ENCODE measurements at regions not wholly inside any gene's neighbourhood (a gene's known extent, or its start where the extent isn't known, plus 50 kb on each side); places are given as distances from the start of the nearest gene placed in this dataset.

DNA sequence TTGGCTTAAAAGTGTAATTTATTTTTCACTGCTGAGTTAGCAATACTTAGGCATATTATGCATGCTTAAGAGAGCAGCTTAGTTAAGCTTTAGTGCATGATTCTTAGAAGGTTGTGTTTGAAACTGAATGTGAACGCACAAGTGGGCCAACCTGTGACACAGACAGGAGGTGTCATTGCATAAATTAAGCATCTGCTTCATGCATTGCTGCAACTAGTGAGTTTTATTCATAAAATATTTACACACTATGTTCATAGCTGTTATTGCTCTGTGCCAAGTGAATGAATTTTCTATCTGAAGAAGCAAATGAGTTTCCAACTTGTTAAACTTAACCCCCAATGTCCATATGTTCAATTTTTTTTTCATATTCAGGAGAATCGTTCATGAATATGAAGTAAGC is 806.4 kb downstream of the GALR1 start:
- DNase-seq (ENCODE audit: low read depth in 2 of 2): no peak

DNA sequence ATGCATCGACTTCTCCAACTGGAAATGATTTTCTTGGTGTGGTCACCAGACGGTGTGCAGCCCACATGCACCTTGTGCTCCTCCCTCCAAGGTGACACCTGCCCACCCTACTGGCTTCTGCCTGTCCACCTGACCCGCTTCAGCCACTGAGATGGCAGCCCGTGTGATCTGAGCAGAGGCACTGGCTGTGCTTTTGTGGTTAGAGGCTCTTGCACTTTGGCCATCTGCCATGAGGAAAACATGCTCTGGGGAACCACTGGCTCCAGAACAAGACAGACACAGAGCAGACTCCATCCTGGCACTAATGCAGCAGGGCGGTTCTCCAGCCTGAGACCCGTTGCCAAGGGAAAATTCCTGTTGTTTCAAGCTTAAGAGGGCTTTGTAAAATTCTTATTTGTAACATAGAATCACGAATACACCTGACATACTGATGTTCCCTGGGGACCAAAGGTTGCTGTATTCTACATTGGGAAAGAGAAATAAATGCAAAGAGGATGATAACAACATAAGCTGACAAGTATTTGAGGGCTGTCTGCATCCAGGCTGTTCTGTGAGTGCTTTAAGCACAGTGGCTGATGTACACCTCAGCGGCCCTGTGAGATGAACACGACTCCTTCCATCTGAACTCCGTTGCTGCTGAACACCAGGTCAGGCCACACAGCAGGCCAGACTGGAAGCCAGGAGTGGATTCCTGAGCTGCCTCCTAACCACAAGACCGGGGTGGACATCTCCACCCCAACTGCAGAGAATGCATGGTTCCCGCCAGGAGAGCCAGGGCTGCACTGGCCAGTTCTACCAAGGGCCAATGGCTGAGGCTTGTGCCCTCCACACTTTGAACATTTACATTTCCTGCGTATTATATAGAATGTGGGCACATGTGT is 820.4 kb downstream of the GALR1 start:
- DNase-seq (ENCODE audit: low read depth in 2 of 2): no peak

DNA sequence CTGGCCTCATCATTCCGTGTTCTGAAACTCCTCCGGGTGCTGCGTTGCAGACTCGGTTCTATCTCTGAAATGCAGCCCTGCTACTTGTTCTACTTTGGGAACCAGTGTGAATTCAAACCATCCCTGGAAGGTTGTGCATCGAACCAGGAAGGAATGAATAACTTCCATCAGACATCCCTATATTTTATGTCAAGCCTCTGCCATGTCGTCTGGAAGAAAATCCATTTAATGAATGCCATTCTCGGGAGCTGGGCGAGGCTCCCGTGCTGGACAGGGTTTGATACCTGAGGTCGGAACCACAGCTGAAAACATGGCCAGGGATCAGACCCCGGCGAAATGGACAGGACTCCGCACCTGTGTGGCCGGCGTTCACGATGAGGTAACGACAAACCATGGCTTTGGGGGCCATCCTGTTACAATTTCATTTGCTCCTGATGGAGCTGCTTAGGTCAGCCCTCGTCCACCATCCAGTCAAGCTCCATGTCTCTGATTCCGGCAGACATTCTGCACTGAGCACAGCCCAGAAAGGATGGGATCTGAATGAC is 821.6 kb downstream of the GALR1 start:
- no peak for DNase-seq (ENCODE audit: low read depth in 2 of 2)

DNA sequence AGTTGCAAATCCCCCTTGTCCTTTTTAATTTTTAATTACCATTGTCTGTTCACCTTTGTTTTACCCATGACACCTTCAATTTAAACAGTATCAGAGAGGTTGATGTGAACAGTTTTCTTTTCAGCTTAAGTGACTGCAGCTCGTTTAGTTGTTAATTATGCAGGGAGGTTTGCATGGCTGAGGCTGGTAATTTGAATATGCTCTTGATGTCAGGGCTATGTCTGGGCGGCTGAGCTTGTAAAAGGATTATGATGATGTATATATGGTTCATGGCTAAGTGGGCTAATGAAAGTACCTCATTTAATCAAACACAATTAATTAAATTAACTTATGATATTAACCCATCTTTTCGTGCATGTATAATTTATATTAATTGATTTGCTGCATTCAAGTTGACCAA is 822.1 kb downstream of the GALR1 start:
- DNase-seq (ENCODE audit: low read depth in 2 of 2): no peak

DNA sequence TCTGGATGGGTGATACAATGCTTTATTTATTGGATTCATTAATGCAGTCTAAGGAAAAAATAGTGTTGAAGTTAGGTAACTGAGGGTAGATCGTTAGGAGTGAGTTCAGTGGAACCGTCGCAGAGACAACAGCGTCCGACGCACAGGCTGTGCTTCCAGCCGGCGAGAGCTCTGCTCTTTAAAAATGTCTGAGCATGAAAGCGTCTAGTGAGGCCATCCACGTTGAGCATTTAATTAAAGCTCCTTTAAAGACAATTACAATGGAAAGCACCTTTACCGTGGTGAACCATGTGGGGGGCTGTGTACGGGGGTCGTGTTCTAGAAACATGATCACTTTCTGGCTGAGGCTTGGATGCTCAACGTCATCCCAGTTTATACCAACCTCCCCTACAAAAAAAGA is 822.7 kb downstream of the GALR1 start:
- no peak for DNase-seq (ENCODE audit: low read depth in 2 of 2)

DNA sequence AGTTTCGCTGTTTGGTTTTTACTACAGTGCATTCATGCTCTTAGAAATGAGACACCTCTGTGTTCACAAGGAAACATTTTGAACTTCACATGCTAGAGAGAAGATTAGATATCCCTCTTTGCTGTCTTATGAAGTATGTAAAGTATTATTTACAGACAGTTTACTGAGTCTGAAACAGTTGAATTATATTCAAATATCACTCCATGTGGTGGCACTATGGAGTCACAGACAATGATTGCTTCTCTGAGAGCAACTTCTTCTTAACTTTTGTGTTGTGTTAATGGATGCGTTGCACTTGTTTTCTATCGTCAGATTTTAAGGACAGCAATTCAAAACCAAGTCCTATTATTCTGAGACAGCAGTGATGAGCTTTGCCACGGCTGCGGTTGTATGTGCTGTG is 823.6 kb downstream of the GALR1 start:
- no peak for DNase-seq (ENCODE audit: low read depth in 2 of 2)

DNA sequence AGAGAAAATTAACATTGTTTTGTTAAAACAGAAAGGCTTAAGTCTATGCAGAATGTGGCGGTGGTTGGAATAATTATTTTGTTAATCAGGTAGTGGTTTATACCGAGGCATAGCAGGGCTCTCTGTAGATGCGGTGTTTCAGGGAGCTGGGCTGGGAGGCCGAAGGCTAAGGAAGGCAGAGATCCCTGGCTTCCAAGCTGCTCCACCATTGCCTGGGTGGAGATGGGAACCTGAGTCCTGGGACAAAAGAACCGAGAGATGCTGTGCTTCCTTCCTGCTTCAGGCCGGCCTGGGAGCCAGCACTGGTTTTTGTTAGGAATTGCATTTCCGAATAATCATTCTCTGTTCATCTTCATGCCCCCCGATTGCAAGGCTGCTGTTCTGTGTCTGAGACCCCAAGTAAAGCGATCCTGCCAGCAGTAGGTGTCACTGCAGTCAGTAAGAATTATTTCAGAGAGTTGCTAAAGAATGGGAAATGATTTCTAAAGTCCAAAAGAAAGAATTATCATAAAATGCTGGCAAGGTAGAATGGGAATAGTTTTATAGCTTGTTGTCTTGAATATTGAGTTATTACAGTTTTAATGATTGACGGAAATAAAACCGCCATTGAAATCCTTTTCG is 824.9 kb downstream of the GALR1 start:
- DNase-seq (ENCODE audit: low read depth in 2 of 2): no peak

DNA sequence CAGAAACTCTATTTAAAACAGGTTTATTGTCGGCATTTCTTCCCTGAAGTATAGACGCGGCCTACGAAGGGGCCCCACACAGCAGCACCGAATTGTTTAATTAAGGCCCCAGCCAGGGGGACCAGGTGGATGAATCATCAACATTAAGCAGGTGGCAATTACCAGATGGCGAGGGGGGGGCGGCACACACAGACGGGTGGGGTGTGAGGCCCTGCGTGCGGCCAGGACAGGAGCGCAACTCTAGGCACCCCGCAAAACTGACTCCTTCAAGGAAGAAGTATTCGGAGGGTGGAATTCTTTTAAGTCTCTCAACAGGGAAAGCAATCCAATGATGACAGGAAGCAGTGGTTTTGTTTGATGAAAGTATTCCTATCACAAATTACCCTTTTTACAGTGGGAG is 830.4 kb downstream of the GALR1 start:
- DNase-seq (ENCODE audit: low read depth in 2 of 2): no peak

DNA sequence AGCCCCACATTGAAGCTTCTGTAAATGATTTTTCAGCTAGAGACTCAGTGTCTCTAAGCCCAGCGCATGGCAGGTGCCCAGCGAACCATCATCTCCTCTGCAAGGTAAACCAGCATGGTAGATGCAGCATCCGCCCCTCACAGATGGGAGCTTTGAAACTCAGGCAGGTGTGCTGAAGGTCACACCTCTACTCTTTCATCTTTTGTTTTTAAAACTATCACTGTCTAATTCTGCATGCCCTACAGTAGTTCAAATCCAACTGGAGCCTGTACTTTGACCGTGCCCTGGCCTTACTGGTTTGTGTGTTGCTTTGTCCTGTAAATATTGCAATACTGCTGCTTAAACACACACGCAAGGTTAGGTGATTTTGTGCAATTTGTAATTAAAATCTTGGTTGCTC is 831.1 kb downstream of the GALR1 start:
- DNase-seq (ENCODE audit: low read depth in 2 of 2): no peak

DNA sequence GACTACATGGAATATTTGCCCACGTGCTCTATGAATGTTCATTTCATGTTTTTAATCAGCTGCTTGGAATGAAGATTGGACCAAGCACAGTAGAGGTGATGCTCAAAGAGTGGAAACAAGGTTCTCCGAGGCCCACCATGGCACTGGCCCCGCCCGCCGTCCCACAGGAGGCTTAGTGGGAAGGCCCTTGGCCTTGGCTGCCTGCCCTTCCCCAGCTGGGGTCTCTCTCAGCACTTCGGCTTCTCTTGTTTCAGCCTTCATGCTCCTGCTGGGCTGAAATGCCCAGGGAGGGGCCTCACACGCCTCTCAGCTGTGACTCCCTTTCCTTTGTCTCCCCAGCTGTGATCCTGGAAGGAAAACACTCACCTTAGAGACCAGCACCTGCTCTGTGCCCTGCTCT is 833.2 kb downstream of the GALR1 start:
- DNase-seq (ENCODE audit: low read depth in 2 of 2): no peak

DNA sequence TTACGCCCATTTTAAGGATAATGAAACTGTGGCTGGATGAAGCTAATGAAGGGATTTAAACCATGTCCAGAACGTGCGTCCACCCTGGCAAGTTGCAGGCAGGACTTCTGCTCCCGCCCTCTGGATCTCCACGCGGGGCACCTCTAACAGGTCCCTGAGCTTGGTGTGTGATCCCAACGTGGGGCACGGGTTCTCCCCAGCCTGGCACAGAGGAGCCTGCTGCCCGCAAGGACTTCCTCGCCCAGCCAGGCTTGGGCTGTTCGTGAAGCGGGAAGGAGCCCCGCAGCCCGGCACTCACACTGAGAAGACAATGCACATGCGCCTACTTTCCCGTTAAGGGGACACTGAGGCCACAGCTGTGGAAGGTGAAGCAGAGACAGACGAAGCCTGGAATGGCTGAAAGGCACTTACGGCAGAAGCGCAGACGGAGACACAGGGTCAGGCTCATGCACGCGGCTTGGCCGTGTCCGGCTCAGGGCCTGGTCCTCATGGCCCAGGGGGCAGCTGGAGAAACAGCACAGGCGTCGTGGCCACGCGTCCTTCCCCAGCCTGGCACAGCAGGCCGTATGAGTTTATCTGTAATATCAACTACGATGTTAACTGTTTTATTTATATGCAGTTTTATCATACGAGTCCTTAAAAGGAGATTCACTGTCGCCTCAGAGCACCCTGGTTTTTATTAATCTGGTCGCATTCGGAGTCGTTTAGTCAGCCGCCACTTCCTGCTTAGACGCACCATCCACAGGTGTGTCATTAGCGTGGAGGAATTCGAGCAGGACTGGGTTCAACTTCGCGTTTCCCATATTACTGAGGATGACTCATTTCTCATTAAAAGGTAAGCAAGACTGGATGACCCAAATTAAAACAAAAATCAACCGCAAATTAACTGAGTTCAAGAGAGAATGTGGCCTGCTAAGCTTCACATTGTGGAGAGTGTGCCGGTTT is 835.9 kb downstream of the GALR1 start:
- no peak for DNase-seq (ENCODE audit: low read depth in 2 of 2)

DNA sequence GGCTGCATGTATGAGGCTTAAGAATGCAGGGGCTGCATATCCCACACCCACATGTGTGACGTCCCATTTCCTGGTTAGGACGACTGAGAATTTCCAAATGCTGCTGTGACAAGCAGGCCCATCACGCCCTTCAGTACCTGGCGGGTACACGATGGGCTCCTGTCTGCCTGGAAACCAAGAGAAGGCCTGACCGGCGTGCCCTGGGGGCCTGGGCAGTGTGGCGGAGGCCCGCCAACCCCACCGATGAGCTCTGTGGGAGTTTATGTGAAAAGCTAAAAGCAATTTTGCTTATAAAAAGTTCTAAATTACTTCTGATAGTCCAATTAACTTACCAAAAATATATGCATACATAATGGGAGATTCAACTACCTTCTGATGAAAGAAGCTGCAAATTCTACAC is 837.3 kb downstream of the GALR1 start:
- DNase-seq (ENCODE audit: low read depth in 2 of 2): no peak

DNA sequence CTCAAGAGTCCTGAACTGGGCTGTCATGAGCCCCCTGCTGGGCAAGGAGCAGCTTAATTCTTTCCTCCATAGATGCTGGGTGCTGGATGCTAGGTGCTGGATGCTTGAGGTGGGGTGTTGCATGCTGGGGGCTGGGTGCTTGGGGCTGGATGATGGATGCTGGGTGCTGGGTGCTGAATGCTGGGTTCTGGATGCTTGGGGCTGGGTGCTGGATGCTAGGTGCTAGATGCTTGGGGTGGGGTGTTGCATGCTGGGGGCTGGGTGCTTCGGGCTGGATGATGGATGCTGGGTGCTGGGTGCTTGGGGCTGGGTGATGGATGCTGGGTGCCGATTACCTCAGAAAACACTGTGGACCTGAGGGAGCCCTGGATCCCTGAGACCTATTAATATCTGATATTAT is 837.7 kb downstream of the GALR1 start:
- DNase-seq (ENCODE audit: low read depth in 2 of 2): no peak

DNA sequence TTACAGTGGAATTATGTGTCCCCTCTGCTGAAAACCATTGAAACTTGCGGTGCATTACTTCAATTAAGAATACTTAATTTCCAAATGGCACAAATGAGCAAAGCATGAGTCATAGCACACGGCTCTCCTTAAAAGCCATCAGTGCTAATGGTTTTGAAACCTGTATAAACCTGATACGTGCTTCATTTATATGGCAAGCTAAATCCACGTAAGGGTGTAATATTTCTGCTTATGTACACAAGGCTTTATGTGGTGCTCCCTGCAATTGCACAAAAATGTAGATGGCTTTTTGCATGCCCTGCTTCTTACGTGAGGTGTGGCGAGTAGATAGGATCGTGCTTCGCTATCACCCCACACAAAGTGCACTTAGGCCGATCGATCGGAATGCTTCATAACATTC is 840.9 kb downstream of the GALR1 start:
- no peak for DNase-seq (ENCODE audit: low read depth in 2 of 2)

DNA sequence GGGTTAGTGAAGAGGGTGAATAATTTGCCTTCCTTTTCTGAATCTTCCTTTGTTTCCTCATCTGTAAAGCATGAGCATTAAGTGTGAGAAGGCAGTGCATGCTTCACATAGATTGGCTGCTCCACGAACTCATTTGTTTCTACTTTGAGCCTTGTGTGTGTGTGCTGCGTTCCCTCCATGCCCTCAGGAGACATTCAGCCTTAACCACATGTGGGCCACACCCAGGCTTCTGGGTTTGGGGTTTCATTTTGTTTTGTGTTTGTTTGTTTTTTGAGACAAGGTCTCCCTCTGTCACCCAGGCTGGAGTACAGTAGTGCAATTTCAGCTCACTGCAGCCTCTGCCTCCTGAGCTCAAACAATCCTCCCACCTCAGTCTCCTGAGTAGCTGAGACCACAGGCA is 843.3 kb downstream of the GALR1 start:
- no peak for DNase-seq (ENCODE audit: low read depth in 2 of 2)

DNA sequence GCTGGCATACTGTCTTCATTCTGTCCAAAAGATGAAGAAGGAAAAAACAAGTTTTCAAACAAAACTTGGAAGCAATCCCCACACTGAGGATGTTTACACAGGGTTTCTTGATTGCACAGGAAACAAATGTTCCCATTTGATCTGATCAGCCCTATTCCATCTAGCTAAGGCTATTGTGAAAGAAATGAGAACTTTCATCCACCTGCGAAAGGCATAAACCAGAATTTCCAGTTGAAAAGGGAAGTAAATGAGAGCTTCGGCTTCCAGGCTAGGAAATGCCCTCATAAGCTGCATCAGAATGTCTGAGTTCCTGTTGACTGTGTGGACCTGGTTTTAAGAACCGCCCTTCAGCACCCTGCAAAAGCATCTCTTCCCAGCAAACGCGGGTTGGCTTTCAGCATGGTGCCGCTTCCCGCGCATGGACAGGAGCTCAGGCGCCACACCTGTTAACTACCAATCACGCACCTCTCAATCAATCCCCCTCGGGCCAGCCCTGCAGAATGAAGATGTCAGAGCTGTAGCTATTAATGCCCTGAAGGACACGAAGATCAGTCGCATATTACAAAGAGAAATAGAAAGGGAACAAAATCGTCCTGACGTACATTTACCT is 850.4 kb downstream of the GALR1 start:
- no peak for DNase-seq (ENCODE audit: low read depth in 2 of 2)

DNA sequence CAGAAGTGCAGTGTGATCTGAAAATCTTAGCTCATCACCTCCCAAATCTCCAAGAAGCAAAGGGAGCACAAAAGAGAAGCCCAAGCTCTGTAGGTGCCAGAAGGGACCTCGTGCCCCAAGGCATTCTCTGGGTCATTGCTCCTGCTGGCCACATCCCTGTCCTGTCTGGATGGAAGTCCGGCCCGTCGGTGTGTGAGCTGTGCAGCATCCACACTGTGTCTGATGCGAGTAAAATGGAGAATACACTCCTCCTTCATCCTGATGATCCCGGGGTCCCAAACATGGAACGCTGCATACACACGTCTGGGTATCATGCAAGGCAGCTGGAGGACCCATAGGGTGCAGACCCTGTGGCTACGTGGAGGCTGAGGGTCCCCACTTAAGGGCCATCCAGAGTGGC is 851.4 kb downstream of the GALR1 start:
- no peak for DNase-seq (ENCODE audit: low read depth in 2 of 2)

DNA sequence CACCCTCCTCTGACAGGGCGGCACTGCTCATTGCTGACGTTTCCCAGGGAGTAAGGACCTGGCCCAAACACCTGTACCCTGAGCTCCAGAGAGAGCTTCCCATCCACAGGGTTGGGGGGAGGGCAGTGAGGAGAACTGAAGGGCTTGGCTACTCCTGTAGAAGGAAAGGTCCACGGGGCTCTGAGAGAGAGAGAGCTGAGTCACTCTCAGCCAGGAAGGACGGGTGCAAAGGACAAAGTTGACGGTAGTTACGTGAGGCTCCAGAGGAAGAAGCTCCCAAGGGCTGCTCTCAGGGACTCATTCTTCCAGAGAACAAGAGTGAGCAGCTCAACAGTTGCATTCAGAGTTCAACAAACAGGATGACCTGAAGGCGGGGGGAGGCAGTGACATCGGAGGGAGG is 852.5 kb downstream of the GALR1 start:
- no peak for DNase-seq (ENCODE audit: low read depth in 2 of 2)

DNA sequence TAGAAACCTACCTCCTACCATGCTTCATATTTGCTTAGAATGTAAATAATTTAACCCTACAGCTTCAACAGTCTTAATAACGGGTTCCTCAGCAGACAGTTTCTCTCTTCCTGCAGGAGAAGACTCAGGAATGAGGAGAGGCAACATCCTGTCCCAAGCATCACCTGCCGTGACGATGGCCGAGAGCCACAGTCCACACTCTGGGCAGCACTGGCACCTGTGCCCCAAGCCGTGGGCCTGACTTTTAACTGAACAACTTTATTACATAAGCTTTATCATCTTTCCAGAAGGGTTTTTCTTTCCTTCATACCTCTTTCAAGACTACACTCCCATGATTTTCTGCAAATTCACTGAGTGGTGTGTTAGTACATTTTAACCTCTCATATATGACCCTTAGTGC is 856.0 kb downstream of the GALR1 start:
- no peak for DNase-seq (ENCODE audit: low read depth in 2 of 2)

DNA sequence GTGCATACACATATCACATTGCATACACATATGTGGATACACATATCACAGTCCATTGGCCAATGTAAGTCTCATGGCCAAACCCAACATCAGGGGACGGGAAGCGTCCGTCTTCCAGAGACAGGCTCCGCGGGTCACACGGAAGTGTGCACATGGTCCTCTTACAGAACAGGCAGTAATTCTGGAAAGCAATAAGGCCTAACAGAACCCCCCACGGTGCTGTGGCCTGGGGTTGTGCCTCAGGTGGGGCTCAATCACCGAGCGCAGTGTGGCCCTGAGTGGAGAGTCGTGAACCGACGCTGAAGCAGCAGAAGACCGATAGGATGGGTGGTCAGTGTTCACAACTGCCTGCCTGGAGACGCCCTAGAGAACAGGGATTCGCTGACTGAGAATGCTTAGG is 857.3 kb downstream of the GALR1 start:
- DNase-seq (ENCODE audit: low read depth in 2 of 2): no peak

DNA sequence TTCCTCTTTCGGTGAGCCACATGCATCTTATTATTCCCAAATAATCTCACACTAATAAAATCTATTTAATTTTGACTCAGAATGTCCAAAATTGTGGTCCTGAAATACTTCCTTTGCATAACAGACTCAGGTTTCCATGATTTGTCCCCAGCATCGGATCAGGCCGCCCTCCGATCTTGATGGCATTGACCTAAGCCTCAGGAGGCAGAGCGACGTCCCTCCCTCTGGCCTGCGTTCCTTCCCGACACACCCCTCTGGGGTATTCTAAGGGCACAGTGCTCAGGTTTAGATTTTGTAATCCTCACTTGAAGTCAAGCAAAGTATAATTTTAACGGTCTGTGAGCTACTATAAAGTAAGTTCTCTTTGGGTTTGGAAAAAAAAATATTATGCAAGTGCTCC is 857.7 kb downstream of the GALR1 start:
- DNase-seq (ENCODE audit: low read depth in 2 of 2): no peak

DNA sequence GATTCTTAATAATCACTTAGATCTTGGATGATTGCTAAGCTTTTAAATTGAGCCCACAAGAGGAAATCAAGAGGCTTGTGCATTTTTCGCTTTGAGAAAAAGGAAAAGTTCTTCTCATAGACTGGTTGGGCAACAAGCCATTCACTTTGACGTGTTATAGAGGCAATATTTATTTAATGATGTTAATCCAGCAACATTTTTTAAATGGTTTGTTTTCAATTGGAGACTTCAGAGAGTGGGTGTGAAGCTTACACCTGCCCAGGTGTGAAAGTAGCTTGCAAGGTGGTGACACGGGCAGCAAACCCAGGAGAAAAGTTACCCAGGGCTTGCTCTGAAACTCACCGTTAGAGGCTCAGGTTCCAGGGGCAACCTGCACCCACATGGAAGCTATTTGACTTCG is 858.9 kb downstream of the GALR1 start:
- DNase-seq (ENCODE audit: low read depth in 2 of 2): no peak

Data from stimulated activated CD8-positive, alpha-beta memory T cell treated with anti-CD3 and anti-CD28 coated beads, Interleukin-7, amount 100 ng/mL, for 4 hours (primary cell).